GM20000 (cell line): ENCODE measurements at regions not wholly inside any gene's neighbourhood (a gene's known extent, or its start where the extent isn't known, plus 50 kb on each side); places are given as distances from the start of the nearest gene placed in this dataset.

Source experiments
- DNase-seq: peaks from one replicate; pipeline ENCODE4 v3.0.0; 2012; ENCODE audit warnings: low spot score
- CTCF ChIP-seq: IDR thresholded peaks from 2 replicates; pipeline ENCODE4 v1.5.1; 2012; ENCODE audit warnings: mild to moderate bottlenecking, control low read depth; ENCODE audit errors: extremely low read depth, missing control alignments

- DNase-seq, result no peak
- no peak for TF ChIP-seq CTCF
Measured at GRCh38 chr16:62717026-62717425, 680.8 kb upstream of the CDH8 start.

GRCh38 chr16:62715701-62716100, 679.5 kb upstream of the CDH8 start:
- no peak for TF ChIP-seq CTCF
- no peak for DNase-seq

GRCh38 chr16:62712566-62712965, 676.3 kb upstream of the CDH8 start:
- DNase-seq, result no peak
- TF ChIP-seq CTCF, result no peak

GRCh38 chr16:62711797-62712196, 675.6 kb upstream of the CDH8 start:
- DNase-seq, result no peak
- TF ChIP-seq CTCF, result no peak

GRCh38 chr16:62709794-62710193, 673.6 kb upstream of the CDH8 start:
- no peak for TF ChIP-seq CTCF
- no peak for DNase-seq

- no peak for DNase-seq
- TF ChIP-seq CTCF, result no peak
Measured at GRCh38 chr16:62701426-62701825, 665.2 kb upstream of the CDH8 start.

- no peak for TF ChIP-seq CTCF
- DNase-seq, result no peak
Measured at GRCh38 chr16:62700426-62701294, 664.4 kb upstream of the CDH8 start.
